Uterus (tissue), 3 donors: ENCODE measurements at regions not wholly inside any gene's neighbourhood (a gene's known extent, or its start where the extent isn't known, plus 50 kb on each side); places are given as distances from the start of the nearest gene placed in this dataset.

Experiments
- DNase-seq, 2 donors: peaks; one replicate each; pipeline ENCODE4 v3.0.0-alpha.2; 2019 to 2020
- H3K27ac ChIP-seq, 2 donors: fragments of 200-600 bp; sonication (generic); 1 replicate in 1 of 2; 2 replicates in 1 of 2; pipeline ENCODE4 v1.5.1; 2016 to 2018
- H3K27me3 ChIP-seq, 2 donors: fragments of 200-600 bp; sonication (generic); one replicate each; pipeline ENCODE4 v1.5.1; 2018 to 2019; ENCODE audit warnings: control low read depth in 1 of 2
- H3K36me3 ChIP-seq, 2 donors: fragments of 200-600 bp; sonication (generic); one replicate each; pipeline ENCODE4 v1.5.1; 2019; ENCODE audit warnings: control low read depth in 1 of 2
- H3K4me1 ChIP-seq, 2 donors: fragments of 200-600 bp; sonication (generic); one replicate each; pipeline ENCODE4 v1.5.1; 2018 to 2019; ENCODE audit warnings: control low read depth in 1 of 2
- H3K4me3 ChIP-seq, 2 donors: fragments of 200-600 bp; sonication (generic); 1 replicate in 1 of 2; 2 replicates in 1 of 2; pipeline ENCODE4 v1.5.1; 2018 to 2019; ENCODE audit warnings: mild to moderate bottlenecking in 1 of 2
- H3K9me3 ChIP-seq, 2 donors: fragments of 200-600 bp; sonication (generic); one replicate each; pipeline ENCODE4 v1.5.1; 2019; ENCODE audit warnings: control low read depth in 1 of 2
- POLR2A ChIP-seq, 2 donors: fragments of 450-650 bp; IDR thresholded peaks; one replicate each; pipeline ENCODE4 v1.6.1; 2016; ENCODE audit warnings: antibody characterized with exemption in 2 of 2, mild to moderate bottlenecking in 1 of 2, moderate library complexity in 1 of 2
- intact Hi-C: fragments of 100-400 bp; cut with DNase I; formaldehyde crosslinking; loops from one replicate; pipeline ENCODE4 v1.15.1; 2023; ENCODE audit warnings: low total_unique reads
- TF ChIP-seq, protein P1 (sequence below), 4 experiments: fragments of 200-600 bp in 2 of 4; fragments of 450-650 bp in 2 of 4; sonication (generic) in 2 of 4; IDR thresholded peaks; one replicate each; pipeline ENCODE4 v1.5.1; 2016 to 2019; ENCODE audit warnings: antibody characterized with exemption in 4 of 4, mild to moderate bottlenecking in 2 of 4, moderate library complexity in 1 of 4
- donor health status: DM: yes; HTN: yes; CAD: no.

DNA sequence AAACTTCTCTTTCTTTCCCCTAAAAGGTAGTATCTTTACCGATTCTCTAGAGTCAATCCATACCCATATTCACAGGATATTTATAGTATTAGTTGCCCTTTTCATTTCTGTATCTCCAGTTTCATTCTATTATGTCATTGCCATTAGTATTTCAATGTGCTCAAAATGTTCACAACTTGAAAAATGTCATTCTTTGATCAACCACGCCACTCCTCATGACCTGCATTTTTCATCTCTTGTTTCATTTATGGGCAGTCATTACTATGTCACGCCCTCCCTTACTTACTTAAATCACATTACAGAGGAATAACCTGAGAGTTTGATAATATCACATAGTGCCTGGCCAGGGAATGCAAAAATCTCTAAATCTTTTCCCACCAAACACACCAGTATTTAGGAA lies 427.3 kb upstream of the GJE1 start:
- TF ChIP-seq, protein P1, sequence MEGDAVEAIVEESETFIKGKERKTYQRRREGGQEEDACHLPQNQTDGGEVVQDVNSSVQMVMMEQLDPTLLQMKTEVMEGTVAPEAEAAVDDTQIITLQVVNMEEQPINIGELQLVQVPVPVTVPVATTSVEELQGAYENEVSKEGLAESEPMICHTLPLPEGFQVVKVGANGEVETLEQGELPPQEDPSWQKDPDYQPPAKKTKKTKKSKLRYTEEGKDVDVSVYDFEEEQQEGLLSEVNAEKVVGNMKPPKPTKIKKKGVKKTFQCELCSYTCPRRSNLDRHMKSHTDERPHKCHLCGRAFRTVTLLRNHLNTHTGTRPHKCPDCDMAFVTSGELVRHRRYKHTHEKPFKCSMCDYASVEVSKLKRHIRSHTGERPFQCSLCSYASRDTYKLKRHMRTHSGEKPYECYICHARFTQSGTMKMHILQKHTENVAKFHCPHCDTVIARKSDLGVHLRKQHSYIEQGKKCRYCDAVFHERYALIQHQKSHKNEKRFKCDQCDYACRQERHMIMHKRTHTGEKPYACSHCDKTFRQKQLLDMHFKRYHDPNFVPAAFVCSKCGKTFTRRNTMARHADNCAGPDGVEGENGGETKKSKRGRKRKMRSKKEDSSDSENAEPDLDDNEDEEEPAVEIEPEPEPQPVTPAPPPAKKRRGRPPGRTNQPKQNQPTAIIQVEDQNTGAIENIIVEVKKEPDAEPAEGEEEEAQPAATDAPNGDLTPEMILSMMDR (IDR thresholded peaks at IDR 0.05) = no peak
- TF ChIP-seq POLR2A (IDR thresholded peaks at IDR 0.05) = no peak
- no peak for DNase-seq
- Histone ChIP-seq H3K27me3 (no peaks in the 10 kb centered on the region), H3K4me3 (no peak overlapping the region), H3K9me3 (peaks cover 0 to 2% of the 10 kb centered on the region in 2 donors), H3K4me1 (no peaks in the 10 kb centered on the region), H3K27ac (no peak overlapping the region), H3K36me3 (no peaks in the 10 kb centered on the region)
- intact Hi-C loops = no loop called here

DNA sequence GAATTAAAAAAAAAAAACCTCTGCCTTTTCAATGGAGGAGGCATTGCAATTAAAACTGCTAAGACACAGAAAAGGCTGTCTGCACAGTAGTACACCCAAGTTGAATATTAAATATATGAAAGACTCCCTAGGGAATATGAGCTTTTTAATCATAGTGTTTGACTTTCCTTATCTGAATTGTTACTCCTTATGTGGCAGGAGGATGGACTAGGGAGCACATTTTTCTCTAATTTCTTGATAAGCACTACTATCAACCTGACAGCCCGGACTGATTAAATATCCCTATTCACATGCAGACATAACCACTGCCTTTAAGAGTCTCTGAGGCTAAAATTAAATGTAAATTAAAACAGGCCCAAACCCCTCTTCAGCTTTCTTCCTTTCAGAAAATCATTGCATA lies 428.6 kb upstream of the GJE1 start:
- Histone ChIP-seq H3K27ac (no peak overlapping the region), H3K27me3 (no peaks in the 10 kb centered on the region), H3K36me3 (no peaks in the 10 kb centered on the region), H3K4me3 (no peak overlapping the region), H3K4me1 (no peaks in the 10 kb centered on the region), H3K9me3 (no peaks in the 10 kb centered on the region)
- no peak for DNase-seq
- intact Hi-C loops = no loop called here
- TF ChIP-seq, protein P1 (IDR thresholded peaks at IDR 0.05) = no peak
- TF ChIP-seq POLR2A (IDR thresholded peaks at IDR 0.05) = no peak

DNA sequence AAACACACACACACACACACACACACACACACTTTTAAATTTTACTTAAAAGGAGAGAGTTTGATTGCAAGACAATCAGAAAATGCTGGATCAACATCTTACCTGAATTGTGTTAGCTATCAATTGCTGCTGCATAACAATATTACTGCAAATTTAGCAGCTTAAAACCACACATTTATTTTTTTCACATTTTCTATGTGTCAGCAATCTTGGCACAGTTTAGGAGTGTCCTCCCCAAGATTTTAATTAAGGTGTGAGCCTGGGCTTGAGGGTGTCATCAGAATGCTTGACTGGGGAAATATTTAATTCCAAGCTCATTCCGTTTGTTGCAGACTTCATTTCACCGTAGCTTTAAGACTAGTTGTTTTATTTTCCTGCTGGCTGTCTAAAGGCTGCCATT lies 431.0 kb upstream of the GJE1 start:
- Histone ChIP-seq H3K27me3 (no peaks in the 10 kb centered on the region), H3K36me3 (no peaks in the 10 kb centered on the region), H3K4me1 (no peaks in the 10 kb centered on the region), H3K4me3 (no peak overlapping the region), H3K9me3 (no peaks in the 10 kb centered on the region), H3K27ac (no peak overlapping the region)
- DNase-seq = no peak
- TF ChIP-seq, protein P1 (IDR thresholded peaks at IDR 0.05) = no peak
- no peak for TF ChIP-seq POLR2A (IDR thresholded peaks at IDR 0.05)
- intact Hi-C loops = no loop called here

DNA sequence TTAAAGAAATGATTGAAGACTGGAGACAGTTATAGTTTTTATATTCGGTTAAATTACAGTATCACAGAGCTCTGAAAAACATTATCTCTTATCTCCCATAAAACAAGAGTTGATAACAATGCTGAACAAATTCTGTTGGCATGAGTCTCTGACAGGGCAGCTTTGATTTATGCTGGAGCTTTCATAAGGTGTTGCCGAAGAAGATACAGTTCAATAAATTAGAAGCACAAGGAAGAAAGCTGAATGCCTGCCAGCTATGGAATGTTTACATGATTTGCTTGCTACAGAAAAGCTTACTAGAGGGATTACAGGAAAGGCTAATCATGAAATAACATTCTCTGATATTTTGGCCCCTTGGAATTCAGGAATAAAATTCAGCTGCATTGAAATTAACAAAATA lies 431.9 kb upstream of the GJE1 start:
- no peak overlapping the region for H3K27ac ChIP-seq
- no peaks in the 10 kb centered on the region for H3K9me3 ChIP-seq
- no peak for TF ChIP-seq POLR2A (IDR thresholded peaks at IDR 0.05)
- no peaks in the 10 kb centered on the region for H3K27me3 ChIP-seq
- no peaks in the 10 kb centered on the region for H3K36me3 ChIP-seq
- intact Hi-C loops = no loop called here
- no peaks in the 10 kb centered on the region for H3K4me1 ChIP-seq
- H3K4me3 ChIP-seq = no peak overlapping the region
- no peak for DNase-seq

DNA sequence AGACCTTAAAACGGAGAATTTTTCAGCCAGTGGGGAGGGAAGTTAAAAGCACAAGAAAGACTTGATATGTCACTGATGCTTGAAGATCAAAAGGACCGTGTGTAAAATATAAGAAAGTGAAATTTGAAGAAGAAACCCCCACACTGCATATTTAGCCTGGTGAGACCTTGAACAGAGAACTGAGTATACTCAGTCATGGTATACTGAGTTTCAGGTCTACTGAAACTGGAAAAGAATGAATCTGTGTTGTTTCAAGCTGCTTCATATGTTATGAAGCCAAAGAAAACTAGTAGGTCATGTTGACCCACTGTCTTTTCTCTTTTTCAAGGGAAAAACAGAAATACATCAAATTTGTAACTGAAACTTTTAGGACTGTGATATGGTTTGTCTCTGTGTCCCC lies 443.8 kb upstream of the GJE1 start:
- H3K36me3 ChIP-seq = no peaks in the 10 kb centered on the region
- TF ChIP-seq, protein P1 (IDR thresholded peaks at IDR 0.05) = no peak
- no peak for TF ChIP-seq POLR2A (IDR thresholded peaks at IDR 0.05)
- no peaks in the 10 kb centered on the region for H3K4me1 ChIP-seq
- no peak overlapping the region for H3K27ac ChIP-seq
- intact Hi-C loops = no loop called here
- no peak for DNase-seq
- H3K4me3 ChIP-seq = no peak overlapping the region
- no peaks in the 10 kb centered on the region for H3K27me3 ChIP-seq
- H3K9me3 ChIP-seq = no peaks in the 10 kb centered on the region

DNA sequence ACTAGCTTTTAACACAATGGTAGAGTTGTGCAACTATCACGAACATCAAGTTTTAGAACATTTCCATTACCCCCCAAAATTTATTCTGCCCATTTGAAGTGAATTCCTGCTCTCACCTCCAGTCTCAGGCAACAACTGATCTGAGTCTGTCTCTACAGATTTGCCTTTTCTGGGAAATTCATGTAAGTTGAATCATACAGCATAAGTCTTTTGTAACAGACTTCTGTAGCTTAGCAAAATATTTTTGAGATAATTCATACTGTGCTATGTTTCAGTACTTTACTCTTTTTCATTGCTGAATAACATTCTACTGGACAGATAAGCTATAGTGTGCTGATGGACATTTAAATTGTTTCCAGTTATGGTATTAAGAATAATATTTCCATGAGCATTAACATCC lies 447.3 kb upstream of the GJE1 start:
- no peak overlapping the region for H3K27ac ChIP-seq
- H3K4me1 ChIP-seq = no peaks in the 10 kb centered on the region
- no peak for TF ChIP-seq POLR2A (IDR thresholded peaks at IDR 0.05)
- TF ChIP-seq, protein P1 (IDR thresholded peaks at IDR 0.05) = no peak
- H3K36me3 ChIP-seq = no peaks in the 10 kb centered on the region
- H3K9me3 ChIP-seq = no peaks in the 10 kb centered on the region
- intact Hi-C loops = no loop called here
- H3K4me3 ChIP-seq = no peak overlapping the region
- H3K27me3 ChIP-seq = no peaks in the 10 kb centered on the region
- DNase-seq = no peak
